UCSD-AML1 (cell line): ENCODE measurements at regions not wholly inside any gene's neighbourhood (a gene's known extent, or its start where the extent isn't known, plus 50 kb on each side); places are given as distances from the start of the nearest gene placed in this dataset.
"Not testable (repeated sequence)": the region's sequence is repeated elsewhere in the genome, so short reads cannot be mapped to it uniquely, and the experiment has no call there.

Source experiments
- DNase-seq: peaks from one replicate; lab custom pipeline; 2025; ENCODE audit not compliant: unreplicated experiment; lab: John Stamatoyannopoulos, UW

DNA sequence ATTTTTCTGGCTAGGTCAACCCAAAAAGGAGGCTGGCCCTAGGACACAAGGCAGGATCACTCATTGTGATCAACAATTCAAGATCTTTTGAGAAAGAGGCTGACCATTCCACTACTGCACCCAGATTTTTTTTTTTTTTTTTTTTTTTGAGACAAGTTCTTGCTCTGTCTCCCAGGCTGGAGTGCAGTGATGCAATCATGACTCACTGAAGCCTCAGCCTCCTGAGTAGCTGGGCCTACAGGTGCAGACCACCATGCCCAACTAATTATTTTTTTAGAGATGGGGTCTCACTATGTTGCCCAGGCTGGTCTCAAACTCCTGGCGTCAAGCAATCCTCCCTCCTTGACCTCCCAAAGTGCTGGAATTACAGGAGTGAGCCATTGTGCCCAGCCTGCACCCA is 265.4 kb downstream of the SOX9 start:
- DNase-seq = not testable (repeated sequence)

DNA sequence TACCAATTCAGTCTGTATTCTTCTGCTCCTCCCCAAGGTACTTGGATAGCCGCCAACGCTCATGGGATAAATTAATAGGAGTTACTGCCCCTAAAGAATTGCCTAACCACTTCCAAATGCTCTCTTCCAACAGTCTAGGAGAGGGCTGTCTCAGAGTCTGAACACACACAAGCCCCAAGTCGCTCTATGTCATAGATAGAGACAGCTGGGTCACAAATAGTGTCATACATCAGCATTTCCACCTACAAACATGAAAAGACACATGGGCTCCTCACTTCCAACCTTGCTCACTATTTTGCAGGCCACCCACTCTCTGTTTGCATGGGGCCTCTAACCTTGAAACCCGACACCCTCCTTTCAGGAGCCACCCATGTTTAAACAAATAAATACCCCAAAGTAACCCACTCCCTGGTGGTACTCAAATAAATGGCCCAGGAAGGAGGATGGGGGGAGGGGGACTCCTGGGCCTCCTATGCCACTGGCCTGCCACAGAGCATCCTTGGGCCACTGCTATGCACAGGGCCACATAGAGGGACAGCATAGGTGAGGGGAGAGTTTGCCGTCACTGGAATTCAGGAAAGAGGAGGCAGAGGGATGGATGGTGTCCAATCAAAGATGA is 265.9 kb downstream of the SOX9 start:
- DNase-seq = no peak

DNA sequence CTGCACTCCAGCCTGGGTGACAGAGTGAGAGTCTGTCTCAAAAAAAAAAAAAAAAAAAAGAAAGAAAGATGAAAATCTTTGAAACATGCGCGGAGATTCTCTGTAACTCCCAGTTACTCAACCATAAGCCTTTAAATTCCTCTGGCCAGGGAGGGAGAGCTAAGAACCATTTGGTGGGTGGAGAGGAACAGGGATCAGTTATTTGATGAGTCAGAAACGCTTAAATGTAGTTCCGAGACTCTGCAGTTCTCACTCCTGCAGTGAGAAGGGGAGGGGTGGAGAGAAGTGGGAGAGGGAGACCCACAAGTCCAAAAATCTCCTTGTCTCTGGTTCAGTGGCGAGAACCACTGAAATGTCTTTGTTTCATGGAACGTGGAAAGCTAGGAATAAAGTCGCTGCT is 266.7 kb downstream of the SOX9 start:
- no peak for DNase-seq

DNA sequence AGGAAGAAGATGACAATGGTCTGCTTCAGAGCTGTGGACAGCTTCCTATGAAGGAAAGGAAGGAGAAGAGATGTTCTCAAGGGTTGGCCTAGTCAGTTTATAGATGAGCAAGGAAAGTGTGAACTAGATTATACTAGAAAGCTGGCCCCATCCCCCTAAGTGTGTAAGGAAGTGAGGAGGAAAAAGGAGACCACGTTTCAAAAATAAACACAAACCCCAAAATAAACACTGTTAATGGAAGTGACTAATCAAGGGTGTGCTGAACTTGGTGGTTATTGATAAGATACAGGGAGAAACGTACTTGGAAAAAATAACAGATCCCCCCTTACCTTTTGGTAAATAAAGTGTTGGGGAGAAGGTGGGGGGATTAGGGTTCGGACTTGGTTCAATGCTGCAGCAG is 267.1 kb downstream of the SOX9 start:
- no peak for DNase-seq

DNA sequence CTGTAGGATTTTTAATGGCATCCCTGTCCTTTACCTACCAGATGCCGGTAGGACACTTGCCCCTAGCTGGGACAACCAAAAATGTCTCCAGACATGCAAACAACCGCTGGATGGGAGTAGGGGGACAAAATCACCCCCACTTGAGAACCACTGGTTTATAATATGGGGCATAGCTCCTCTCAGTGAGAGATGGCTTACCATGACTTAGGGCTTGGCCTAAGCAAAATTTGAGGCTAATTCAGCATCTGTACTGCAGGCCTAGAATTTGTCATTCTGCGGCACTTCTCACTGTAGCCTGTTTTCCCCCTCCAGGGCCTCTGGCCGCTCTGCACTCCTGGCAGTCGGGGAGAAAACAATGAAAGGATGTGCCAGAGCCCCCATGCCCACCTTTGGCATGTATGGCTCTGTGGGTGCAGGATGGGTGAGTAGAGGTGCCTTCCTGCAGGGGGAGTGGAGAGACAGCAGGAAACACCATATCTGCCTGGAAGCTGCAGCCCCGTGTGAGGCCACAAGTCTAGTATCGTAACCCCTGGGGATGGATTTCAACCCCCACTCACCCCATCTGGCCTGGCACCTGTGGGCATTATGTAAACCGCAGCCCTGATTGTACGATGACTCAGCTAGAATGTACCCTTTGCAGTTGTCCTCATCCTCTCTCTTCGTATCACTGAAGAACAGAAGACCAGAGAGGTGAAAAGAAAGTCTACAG is 268.1 kb downstream of the SOX9 start:
- DNase-seq = no peak

DNA sequence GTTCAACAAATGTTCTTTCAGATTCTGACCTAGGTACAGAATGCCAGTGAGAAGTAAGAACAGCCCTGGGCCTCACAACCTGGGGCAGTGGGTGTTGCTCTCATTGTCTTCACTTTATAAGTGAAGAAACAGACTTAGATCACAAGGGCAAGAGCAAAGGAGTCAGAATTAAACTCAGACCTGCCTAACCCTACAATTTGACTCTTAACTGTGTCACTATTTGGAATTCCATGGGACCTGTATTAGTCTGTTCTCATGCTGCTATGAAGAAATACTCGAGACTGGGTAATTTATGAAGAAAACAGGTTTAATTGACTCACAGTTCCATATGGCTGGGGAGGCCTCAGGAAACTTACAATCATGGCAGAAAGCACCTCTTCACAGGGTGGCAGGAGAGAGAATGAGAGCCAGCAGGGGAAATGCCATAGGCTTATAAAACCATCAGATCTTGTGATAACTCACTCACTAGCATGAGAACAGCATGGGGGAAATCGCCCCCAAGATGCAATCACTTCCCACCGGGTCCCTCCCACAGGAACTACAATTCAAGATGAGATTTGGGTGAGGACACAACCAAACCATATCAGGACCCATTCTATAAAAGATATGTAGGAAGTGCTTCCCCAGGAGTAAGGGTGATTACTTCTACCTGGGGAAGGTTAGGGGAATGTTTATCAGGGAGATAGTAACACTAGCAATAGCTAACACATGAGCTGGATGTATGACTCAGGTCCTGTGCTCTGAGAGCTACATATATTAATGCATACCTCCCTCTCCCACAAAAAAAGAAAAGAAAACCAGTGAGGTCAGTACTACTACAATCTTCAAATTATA is 270.1 kb downstream of the SOX9 start:
- DNase-seq = no peak

DNA sequence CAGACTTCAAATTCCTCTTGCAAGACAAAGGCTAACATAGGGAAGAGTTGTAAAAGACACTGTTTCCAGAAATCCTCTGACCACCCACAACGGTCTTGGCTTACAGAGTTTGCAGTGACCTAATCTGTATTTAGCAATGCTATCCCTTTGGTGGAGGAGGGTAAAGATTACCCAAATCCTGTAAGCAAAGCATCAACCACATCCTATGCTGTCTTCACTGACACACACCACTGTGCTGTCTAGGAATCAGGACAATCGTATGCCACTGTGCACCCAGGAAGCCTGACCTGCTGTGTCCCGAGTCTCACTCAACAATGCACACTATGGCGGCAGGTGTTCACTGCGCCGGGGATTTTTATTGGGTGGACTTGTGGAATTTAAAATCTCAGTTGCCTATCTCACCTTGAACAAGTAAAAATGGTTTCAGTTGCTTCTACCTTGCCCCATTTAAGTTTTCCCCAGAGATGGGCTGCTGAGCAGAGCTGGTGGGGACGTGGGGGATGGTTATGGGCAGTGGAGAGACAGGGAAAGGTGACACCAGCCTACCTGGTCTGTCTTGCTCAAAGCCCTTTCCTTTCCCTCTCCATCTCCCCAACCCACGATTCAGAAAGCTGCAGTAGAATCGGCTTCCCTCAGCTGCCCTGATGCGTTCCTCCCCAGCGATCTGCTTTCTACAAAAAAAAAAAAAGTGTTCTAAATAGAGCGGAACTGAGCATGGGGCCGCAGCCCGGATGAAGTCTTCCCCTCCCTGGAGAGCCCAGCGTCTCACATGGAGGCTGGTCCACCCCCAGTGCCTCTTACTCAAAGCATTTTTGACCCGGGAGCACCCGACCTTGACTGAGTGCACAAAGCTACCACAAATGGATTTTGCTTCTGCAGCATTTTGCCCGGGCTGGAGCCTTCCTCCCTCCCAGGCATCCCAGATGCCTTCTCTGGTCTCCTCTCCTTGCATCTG is 271.5 kb downstream of the SOX9 start:
- DNase-seq = no peak

DNA sequence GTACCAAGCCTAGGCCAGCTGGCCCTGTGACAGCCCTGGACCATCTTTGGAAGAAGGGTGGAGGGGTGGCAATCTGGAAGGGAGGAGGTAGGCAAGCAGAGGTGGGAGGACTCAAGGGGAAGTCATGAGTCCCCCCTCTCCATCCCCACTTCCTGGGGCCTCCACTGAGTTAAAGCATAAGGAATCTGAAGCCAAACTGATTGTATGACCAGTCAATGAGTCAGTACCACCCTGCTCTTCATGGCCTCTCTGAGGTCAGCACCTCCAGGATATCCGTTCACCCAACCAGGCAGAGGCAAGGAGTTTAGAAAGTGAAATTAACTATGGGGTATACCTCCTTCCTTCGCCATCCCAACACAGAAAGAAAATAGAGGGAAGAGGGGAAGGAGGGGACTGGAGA is 272.7 kb downstream of the SOX9 start:
- no peak for DNase-seq

DNA sequence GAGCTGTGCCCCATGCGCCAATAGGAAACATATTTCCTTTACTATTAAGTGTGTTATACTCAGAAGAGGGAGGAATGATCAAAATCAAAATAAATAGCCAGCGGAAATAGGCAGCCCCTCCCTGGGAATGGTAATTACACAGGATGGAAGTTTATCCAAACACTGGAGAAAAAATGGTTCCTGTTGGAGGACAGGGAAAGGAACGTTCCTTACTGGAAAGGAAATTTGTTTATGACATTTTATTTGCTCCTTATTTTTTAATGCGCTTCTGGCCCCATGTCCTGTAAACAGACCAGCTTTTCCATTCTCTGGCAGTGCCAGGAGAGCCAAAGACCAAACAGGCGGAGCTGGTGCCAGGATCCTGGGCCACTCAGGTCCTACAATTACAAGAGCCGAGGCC is 273.7 kb downstream of the SOX9 start:
- no peak for DNase-seq

DNA sequence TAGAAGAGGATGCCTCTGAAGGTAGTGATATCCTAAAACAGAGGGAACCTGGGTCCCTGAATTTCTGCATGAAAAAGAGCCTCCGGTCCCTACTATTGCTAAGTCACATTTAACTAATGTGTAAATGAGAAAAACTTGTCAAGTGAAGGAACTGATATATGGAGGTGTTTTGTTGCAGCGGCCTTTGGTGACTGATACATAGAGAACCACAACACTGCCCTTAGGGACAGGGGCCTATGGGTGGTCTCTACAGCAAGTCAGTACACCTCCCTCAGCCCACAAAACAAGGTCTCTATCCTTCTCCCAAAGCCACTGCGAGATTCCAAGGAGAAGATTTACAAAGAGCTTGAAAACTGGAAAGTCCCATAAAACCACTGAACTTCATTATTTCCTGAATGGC is 275.3 kb downstream of the SOX9 start:
- DNase-seq = no peak

DNA sequence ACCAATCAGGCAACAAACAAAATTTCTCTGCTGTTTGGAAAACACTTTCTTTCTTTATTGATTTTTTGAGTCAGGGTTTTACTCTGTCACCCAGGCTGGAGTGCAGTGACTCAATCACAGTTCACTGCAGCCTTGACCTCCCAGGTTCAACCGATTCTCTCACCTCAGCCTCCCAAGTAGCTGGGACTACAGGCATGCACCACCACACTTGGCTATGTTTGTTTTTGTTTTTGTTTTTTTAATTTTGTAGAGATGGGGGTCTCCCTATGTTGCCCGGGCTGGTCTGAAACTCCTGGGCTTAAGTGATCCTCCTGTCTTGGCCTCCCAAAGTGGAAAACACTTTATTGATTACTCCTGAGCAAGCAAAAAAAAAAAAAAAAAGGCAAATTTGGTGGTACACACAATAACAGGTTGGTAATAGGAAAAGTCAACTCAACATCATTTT is 276.4 kb downstream of the SOX9 start:
- DNase-seq = no peak

DNA sequence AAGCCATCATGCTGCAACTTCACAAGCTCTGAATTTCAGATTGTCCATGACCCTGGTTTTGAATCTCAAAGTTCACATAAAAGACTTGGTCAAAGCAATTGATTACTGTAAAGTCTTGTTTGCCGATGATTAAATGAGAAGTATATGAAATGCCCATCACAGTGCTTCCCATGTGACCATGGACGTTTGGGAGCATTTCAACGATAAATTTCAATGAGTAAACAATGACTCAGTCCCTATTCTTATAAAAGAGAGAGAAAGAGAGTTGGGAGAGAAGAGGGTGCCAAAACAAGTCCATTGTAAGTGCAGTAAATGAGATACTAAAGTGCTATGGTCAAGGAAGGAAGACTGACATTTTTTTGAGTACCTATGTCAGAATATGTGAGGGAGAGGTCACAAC is 276.9 kb downstream of the SOX9 start:
- no peak for DNase-seq

DNA sequence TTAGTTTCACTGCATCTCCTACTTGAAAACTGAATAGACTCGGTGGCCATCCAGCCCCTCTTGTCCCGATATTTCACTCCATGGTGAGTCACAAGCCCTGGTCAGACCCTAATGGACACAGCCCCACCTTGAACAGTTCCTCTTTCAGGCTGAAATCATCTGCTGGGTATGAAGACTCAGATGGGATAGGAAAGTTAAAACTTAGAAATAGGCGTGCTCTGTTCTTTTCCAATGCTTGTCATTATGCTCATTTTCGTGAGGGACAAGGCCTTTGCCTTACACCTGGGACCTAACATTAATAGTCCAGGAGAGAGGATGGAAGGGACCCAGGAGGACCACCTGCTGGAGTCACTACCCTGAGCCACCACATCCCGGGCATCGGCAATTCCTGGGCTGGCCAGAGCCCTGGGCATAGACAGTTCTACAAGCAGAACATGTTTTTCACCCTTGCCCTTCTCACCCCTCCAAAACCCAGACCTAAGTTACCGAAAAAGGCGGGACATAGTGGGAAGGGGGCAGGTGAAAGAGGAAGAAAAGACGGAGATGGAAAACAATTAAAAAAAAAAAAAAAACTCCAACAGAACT is 278.3 kb downstream of the SOX9 start:
- no peak for DNase-seq

DNA sequence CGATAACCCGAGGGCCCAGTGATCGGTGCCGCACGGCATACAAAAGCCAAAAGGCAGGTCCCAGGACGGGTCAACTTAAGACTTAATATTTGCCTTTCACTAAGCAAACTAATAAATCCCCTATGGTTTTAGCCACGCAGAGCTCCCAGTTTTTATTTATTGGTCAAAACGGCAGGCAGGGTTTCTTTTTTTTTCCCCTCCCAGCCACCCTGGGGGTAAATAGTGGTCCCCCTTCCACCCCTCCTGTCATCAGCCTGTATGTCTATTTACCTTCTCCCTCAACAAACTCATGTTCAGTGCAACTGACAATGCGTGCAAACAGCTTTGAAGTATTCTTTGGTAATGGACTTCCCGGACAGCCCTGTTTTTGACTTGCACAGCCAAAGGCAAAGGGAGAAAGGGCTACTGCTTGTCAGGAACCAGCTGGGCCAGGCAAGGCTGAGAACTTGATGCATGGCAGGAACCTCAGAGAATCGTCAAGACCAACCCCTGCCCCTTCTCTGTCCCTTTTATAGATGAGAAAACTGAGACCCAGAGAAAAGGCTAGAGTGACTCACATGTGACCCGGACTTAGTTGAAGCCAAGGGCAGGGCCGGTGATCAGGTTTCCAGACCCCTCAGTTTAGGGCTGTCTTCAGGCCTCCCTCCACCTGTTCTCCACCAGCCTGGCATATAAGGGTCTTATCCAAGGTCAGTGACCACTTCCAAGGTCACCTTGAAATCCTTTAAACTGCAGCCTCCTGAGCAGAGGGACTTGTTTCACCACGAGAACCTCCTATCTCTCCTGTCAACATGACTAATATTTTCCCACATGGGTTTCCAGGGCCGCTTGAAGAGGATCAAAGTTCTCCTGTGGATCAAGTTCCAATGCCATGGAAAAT is 279.0 kb downstream of the SOX9 start:
- no peak for DNase-seq

DNA sequence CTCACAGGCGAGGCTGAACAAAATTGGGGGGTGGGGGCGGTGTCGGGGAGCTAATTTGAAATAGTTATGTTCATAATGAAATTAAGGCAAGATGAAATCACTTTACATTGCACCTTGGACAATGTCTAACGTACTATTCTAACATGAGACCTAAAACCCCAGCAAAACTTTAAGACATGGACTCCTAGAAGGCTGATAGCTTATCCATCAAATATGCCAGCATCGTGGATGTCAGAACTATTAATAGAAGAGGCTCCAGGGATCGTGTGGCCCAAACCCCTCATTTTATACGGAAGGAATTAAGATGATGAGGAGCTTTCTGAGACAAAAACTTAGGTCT is 279.6 kb downstream of the SOX9 start:
- DNase-seq = no peak

DNA sequence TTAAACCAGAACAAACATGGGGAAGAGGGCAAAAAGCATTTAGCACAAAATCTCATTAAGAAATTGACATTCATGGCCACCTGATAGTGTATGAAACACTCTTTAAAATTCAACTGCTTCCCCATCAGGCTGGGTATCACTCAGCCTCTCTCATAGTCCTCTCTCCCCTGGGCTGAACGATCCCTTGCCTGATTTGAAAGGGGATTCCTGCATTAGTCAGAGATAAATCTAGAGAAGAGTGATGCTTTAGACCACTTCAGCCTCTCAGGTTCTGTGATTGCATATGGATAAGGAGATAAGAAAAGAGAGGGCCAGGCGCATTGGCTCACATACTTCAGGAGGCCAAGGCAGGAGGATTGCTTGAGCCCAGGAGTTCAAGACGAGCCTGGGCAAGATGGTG is 280.0 kb downstream of the SOX9 start:
- no peak for DNase-seq

DNA sequence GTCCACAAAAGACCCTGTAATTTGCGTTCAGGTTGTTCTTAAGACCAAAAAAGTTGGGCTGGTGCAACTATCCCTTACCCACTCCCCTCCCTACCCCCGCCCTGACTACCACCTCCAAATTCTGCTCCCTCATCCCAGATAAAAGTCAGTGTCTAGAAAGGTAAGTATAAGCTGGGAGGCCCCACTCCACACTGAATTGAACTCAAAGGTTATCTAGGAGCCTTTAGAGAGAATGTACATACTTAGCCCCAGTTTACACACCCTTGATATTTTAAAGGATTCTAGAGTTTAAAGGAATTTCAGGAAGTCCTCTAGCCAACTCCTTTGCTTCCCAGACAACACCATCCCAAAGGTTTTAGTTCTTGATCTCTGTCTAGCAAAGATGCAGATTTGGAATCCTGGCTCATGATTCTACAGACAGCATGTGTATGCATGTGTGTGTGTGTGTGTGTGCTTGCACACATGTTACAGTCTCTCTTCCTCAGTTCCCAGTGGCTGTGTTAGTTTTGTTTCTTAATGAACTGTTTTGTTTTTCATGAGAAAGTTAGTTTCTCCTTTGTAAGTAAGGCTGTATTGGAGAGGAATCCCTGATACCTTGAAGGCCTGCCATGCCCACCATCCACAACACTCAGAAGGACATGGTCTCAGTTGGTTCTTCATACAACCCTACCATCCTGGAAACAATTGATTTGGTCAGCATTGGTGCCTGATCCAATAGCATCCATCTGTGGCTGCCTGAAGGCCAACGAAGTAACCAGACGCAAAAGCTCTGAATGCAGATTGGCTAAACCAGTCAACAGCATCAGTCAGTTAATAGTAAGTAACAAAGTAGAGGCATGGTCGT is 281.3 kb downstream of the SOX9 start:
- no peak for DNase-seq

DNA sequence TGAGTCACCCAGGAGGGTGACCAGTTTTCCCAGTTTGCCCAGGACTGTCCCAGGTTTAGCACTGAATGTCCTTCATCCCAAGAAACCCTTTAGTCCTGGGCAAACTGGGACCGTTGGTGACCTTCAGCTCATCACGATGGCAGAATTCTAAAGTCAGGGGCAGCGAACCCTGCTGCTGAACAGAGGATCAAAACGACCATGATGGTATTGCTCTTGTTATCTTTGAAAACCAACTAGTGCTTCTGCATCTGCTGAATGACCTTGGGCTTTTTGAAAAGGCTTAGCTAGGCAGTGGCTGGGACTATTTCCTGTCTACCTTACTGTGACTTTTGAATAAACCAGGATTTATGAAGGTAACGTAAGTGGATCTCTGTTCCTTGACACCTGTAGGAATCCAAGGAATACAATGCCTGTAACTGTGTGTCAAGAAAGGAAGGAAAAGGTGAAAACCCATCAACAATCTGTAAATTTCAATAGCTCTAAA is 281.9 kb downstream of the SOX9 start:
- no peak for DNase-seq

DNA sequence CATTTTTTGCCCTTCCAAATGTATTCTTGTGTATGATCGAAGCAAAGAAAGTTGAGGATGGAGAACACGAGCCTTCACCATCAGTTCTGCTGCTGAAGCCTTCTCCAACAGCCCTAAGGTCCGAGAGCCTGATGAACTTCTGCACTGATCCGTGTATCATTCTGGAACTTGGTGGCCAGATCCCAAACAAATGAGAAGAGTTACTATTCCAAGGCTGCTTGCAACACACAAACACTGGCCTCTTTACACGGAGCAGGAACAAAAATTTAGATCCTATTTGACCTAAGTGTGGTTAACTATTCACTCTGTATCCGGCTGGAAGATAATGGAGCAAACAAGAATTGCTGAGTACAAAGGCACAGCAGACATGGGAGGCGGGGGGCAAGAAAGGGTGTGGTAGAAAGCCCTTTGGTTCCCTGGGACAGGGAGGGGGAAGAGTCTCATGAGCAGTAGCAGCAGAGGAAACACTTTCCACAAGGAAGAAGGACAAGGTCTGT is 282.9 kb downstream of the SOX9 start:
- DNase-seq = no peak
